ENCODE measurements at regions not wholly inside any gene's neighbourhood (a gene's known extent, or its start where the extent isn't known, plus 50 kb on each side); places are given as distances from the start of the nearest gene placed in this dataset.

GRCh38 chr2:15750433-15750814 is 158.8 kb downstream of the DDX1 start:
- WGBS (ENCODE audit: insufficient coverage): 67% methylated on average over 1 of the region's 3 CpGs

GRCh38 chr2:15750822-15751329 is 159.2 kb downstream of the DDX1 start:
- no peak for DNase-seq (ENCODE audit: low read depth in 4 of 6, low spot score in 6 of 6)
- Histone ChIP-seq H3K27ac (ENCODE audit: low read depth, low read length) (no peak overlapping the region), H3K36me3 (ENCODE audit: control insufficient read depth, insufficient read depth, low read length) (no peaks in the 10 kb centered on the region), H3K27me3 (ENCODE audit: control insufficient read depth, insufficient read depth, low read length) (no peaks in the 10 kb centered on the region), H3K4me3 (ENCODE audit: low read depth, low read length) (no peak overlapping the region), H3K9me3 (ENCODE audit: control insufficient read depth, insufficient read depth, low read length) (no peaks in the 10 kb centered on the region), H3K4me1 (ENCODE audit: control insufficient read depth, insufficient read depth, low read length) (peaks cover 17% of the 10 kb centered on the region)
- 85% methylated on average over 3 of the region's 3 CpGs for WGBS (ENCODE audit: insufficient coverage)

More at GRCh38 chr2:15750433-15750814, 158.8 kb downstream of the DDX1 start:
- H3K36me3 ChIP-seq (ENCODE audit: control insufficient read depth, insufficient read depth, low read length): no peaks in the 10 kb centered on the region
- no peaks in the 10 kb centered on the region for H3K27me3 ChIP-seq (ENCODE audit: control insufficient read depth, insufficient read depth, low read length)
- peaks cover 21% of the 10 kb centered on the region for H3K4me1 ChIP-seq (ENCODE audit: control insufficient read depth, insufficient read depth, low read length)
- no peak overlapping the region for H3K27ac ChIP-seq (ENCODE audit: low read depth, low read length)
- no peaks in the 10 kb centered on the region for H3K9me3 ChIP-seq (ENCODE audit: control insufficient read depth, insufficient read depth, low read length)
- H3K4me3 ChIP-seq (ENCODE audit: low read depth, low read length): no peak overlapping the region
- DNase-seq (ENCODE audit: low read depth in 4 of 6, low spot score in 6 of 6): no peak

DNA sequence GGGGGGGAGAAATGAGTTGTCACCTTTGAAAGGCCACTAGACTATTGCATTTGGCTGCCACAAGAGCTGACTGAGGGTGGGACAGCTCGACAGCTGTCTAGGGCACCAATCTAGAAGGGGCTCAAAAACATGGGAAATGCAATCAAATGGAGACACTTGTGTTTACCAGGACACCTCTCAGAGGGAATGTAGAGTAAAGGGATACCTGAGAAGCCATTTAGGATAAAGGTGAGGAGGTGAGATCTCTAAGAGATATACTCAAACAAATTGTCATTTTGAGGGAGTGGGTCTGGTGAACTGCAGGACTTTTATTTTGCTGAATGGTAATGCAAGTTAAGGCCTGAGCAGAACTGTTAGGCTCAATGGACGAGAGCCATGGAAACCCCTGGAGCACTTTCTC is 159.8 kb downstream of the DDX1 start:
- H3K27ac ChIP-seq (ENCODE audit: low read depth, low read length): no peak overlapping the region
- no peaks in the 10 kb centered on the region for H3K9me3 ChIP-seq (ENCODE audit: control insufficient read depth, insufficient read depth, low read length)
- no peaks in the 10 kb centered on the region for H3K27me3 ChIP-seq (ENCODE audit: control insufficient read depth, insufficient read depth, low read length)
- H3K4me3 ChIP-seq (ENCODE audit: low read depth, low read length): no peak overlapping the region
- no peaks in the 10 kb centered on the region for H3K36me3 ChIP-seq (ENCODE audit: control insufficient read depth, insufficient read depth, low read length)
- DNase-seq (ENCODE audit: low read depth in 4 of 6, low spot score in 6 of 6): no peak
- peaks cover 14% of the 10 kb centered on the region for H3K4me1 ChIP-seq (ENCODE audit: control insufficient read depth, insufficient read depth, low read length)
- 100% methylated on average over 1 of the region's 2 CpGs for WGBS (ENCODE audit: insufficient coverage)

DNA sequence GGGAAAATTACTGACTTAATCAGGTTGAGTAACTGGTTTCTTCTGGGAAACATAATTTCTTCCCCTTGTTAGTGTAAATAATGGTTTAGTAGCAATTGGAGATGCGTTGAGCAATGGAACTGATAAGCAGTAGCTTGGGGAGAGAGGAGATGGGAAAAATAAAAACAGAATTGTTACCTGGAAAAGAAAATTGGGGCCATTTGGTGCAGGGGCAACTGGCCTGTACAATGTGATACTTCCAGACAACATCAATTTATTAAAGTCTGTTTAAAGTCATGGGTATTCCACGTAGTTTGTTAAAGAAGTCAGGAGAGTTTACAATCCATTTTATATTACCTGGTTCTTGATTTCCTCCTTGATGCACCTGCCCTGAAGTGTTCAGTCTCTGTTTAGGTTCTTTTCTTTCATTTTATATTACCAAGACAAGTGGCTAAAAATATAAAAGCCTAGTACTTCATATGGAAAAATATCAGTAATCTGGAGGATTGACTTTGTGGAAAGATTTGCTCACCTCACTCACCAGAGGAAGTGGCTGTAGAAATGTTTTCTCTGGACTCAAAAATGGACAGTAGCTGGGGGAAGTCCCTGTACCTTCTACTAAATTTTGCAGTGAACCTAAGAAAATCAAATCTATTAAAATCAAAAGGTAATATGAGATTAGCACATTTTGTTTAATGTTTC is 161.0 kb downstream of the DDX1 start:
- no peaks in the 10 kb centered on the region for H3K27me3 ChIP-seq (ENCODE audit: control insufficient read depth, insufficient read depth, low read length)
- no peaks in the 10 kb centered on the region for H3K36me3 ChIP-seq (ENCODE audit: control insufficient read depth, insufficient read depth, low read length)
- no peak overlapping the region for H3K27ac ChIP-seq (ENCODE audit: low read depth, low read length)
- no peak overlapping the region for H3K4me3 ChIP-seq (ENCODE audit: low read depth, low read length)
- peaks cover 11% of the 10 kb centered on the region for H3K4me1 ChIP-seq (ENCODE audit: control insufficient read depth, insufficient read depth, low read length)
- DNase-seq (ENCODE audit: low read depth in 4 of 6, low spot score in 6 of 6): no peak
- WGBS (ENCODE audit: insufficient coverage): no CpG with 5 or more reads among the region's 2 CpGs
- no peaks in the 10 kb centered on the region for H3K9me3 ChIP-seq (ENCODE audit: control insufficient read depth, insufficient read depth, low read length)

DNA sequence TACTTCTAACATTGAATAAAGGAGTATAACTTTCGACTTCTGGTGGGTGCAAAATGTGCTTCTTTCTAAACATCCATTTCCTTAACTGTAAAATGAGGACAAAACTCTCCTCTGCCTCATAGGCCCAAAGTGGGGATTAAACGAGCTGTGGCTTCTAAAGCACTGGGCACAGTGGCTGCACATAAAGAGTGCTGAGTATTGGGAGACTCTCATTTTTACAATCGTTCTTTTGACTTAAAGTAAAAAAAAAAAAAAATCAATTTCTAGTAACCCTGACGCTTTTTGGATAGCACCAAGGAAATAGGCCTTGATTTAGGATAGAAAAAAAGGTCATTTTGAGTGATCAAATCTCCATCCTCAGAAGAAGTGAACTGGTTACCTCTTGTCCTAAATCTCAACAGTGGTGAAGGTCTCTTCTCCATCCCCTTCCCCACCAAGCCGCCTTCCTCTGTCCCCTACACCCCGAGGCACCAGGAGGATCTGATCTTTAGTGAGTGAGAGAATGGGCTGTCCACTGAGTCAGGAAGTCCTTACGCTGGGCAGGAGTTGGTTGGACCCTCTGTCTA is 161.6 kb downstream of the DDX1 start:
- H3K27ac ChIP-seq (ENCODE audit: low read depth, low read length): no peak overlapping the region
- no peaks in the 10 kb centered on the region for H3K27me3 ChIP-seq (ENCODE audit: control insufficient read depth, insufficient read depth, low read length)
- no peaks in the 10 kb centered on the region for H3K9me3 ChIP-seq (ENCODE audit: control insufficient read depth, insufficient read depth, low read length)
- no peak overlapping the region for H3K4me3 ChIP-seq (ENCODE audit: low read depth, low read length)
- H3K36me3 ChIP-seq (ENCODE audit: control insufficient read depth, insufficient read depth, low read length): no peaks in the 10 kb centered on the region
- no CpG with 5 or more reads among the region's 7 CpGs for WGBS (ENCODE audit: insufficient coverage)
- no peak for DNase-seq (ENCODE audit: low read depth in 4 of 6, low spot score in 6 of 6)
- peaks cover 5% of the 10 kb centered on the region for H3K4me1 ChIP-seq (ENCODE audit: control insufficient read depth, insufficient read depth, low read length)

- Histone ChIP-seq H3K9me3 (ENCODE audit: control insufficient read depth, insufficient read depth, low read length) (no peaks in the 10 kb centered on the region), H3K36me3 (ENCODE audit: control insufficient read depth, insufficient read depth, low read length) (no peaks in the 10 kb centered on the region), H3K27ac (ENCODE audit: low read depth, low read length) (no peak overlapping the region), H3K4me1 (ENCODE audit: control insufficient read depth, insufficient read depth, low read length) (peaks cover 5% of the 10 kb centered on the region), H3K4me3 (ENCODE audit: low read depth, low read length) (no peak overlapping the region), H3K27me3 (ENCODE audit: control insufficient read depth, insufficient read depth, low read length) (no peaks in the 10 kb centered on the region)
- no peak for DNase-seq (ENCODE audit: low read depth in 4 of 6, low spot score in 6 of 6)
- WGBS (ENCODE audit: insufficient coverage): 98% methylated on average over 10 of the region's 15 CpGs
Observed at GRCh38 chr2:15753811-15754702, 162.4 kb downstream of the DDX1 start.

GRCh38 chr2:15754703-15755099 is 163.0 kb downstream of the DDX1 start:
- Histone ChIP-seq H3K36me3 (ENCODE audit: control insufficient read depth, insufficient read depth, low read length) (no peaks in the 10 kb centered on the region), H3K9me3 (ENCODE audit: control insufficient read depth, insufficient read depth, low read length) (no peaks in the 10 kb centered on the region), H3K4me1 (ENCODE audit: control insufficient read depth, insufficient read depth, low read length) (peaks cover 2% of the 10 kb centered on the region), H3K27ac (ENCODE audit: low read depth, low read length) (no peak overlapping the region), H3K27me3 (ENCODE audit: control insufficient read depth, insufficient read depth, low read length) (no peaks in the 10 kb centered on the region), H3K4me3 (ENCODE audit: low read depth, low read length) (no peak overlapping the region)
- no peak for DNase-seq (ENCODE audit: low read depth in 4 of 6, low spot score in 6 of 6)
- WGBS (ENCODE audit: insufficient coverage): 88% methylated on average over 2 of the region's 5 CpGs

GRCh38 chr2:15755528-15755927 is 163.9 kb downstream of the DDX1 start:
- no peak for DNase-seq (ENCODE audit: low read depth in 4 of 6, low spot score in 6 of 6)
- H3K27ac ChIP-seq (ENCODE audit: low read depth, low read length): no peak overlapping the region
- no peaks in the 10 kb centered on the region for H3K27me3 ChIP-seq (ENCODE audit: control insufficient read depth, insufficient read depth, low read length)
- no peak overlapping the region for H3K4me3 ChIP-seq (ENCODE audit: low read depth, low read length)
- 100% methylated on average over 1 of the region's 2 CpGs for WGBS (ENCODE audit: insufficient coverage)
- H3K4me1 ChIP-seq (ENCODE audit: control insufficient read depth, insufficient read depth, low read length): peaks cover 3% of the 10 kb centered on the region
- no peaks in the 10 kb centered on the region for H3K36me3 ChIP-seq (ENCODE audit: control insufficient read depth, insufficient read depth, low read length)
- no peaks in the 10 kb centered on the region for H3K9me3 ChIP-seq (ENCODE audit: control insufficient read depth, insufficient read depth, low read length)

- DNase-seq (ENCODE audit: low read depth in 4 of 6, low spot score in 6 of 6): no peak
- Histone ChIP-seq H3K27ac (ENCODE audit: low read depth, low read length) (no peak overlapping the region), H3K36me3 (ENCODE audit: control insufficient read depth, insufficient read depth, low read length) (no peaks in the 10 kb centered on the region), H3K27me3 (ENCODE audit: control insufficient read depth, insufficient read depth, low read length) (no peaks in the 10 kb centered on the region), H3K4me3 (ENCODE audit: low read depth, low read length) (no peak overlapping the region), H3K4me1 (ENCODE audit: control insufficient read depth, insufficient read depth, low read length) (peaks cover 4% of the 10 kb centered on the region), H3K9me3 (ENCODE audit: control insufficient read depth, insufficient read depth, low read length) (no peaks in the 10 kb centered on the region)
- WGBS (ENCODE audit: insufficient coverage): 100% methylated on average over 2 of the region's 2 CpGs
Observed at GRCh38 chr2:15756011-15756550, 164.4 kb downstream of the DDX1 start.

Measured in spinal cord (tissue), 9 donors.